ENCODE measurements at regions not wholly inside any gene's neighbourhood (a gene's known extent, or its start where the extent isn't known, plus 50 kb on each side); places are given as distances from the start of the nearest gene placed in this dataset.

GRCh38 chr1:84750110-84750730 is 60.0 kb upstream of the SSX2IP start:
- TF ChIP-seq POLR2A (IDR thresholded peaks at IDR 0.05; ENCODE audit: low read length), result no peak
- no peak for TF ChIP-seq KDM5A (IDR thresholded peaks at IDR 0.05)

Data from A549 (cell line).